GM23338 (cell line): ENCODE measurements at regions not wholly inside any gene's neighbourhood (a gene's known extent, or its start where the extent isn't known, plus 50 kb on each side); places are given as distances from the start of the nearest gene placed in this dataset.

ENCODE experiments used
- ATAC-seq: fragments of 200-7000 bp; cut with Tn5 transposase; 3 replicates; pipeline ENCODE4 v1.9.1; 2020
- DNase-seq: peaks from one replicate; pipeline ENCODE4 v3.0.0-alpha.2; 2015; ENCODE audit warnings: low spot score
- H2AFZ ChIP-seq: fragments of 200-600 bp; sonication (generic); 2 replicates; pipeline ENCODE4 v1.8.0; 2016; ENCODE audit warnings: antibody characterized with exemption, mild to moderate bottlenecking, moderate library complexity
- H3F3A ChIP-seq: fragments of 200-600 bp; sonication (generic); replicated peaks from 2 replicates; pipeline ENCODE4 v1.8.0; 2017; ENCODE audit warnings: antibody characterized with exemption, mixed run types, low read depth
- H3K27ac ChIP-seq: fragments of 200-600 bp; sonication (generic); 2 replicates; pipeline ENCODE4 v1.6.1; 2016; ENCODE audit warnings: low read depth
- H3K27me3 ChIP-seq: fragments of 200-600 bp; sonication (generic); 2 replicates; pipeline ENCODE4 v1.8.0; 2016; ENCODE audit warnings: mild to moderate bottlenecking, mixed run types, moderate library complexity; ENCODE audit not compliant: insufficient read depth
- H3K36me3 ChIP-seq: fragments of 200-600 bp; sonication (generic); 2 replicates; pipeline ENCODE4 v1.8.0; 2016; ENCODE audit warnings: mild to moderate bottlenecking; ENCODE audit not compliant: insufficient read depth
- H3K4me1 ChIP-seq: fragments of 200-600 bp; sonication (generic); 2 replicates; pipeline ENCODE4 v1.8.0; 2016; ENCODE audit warnings: mild to moderate bottlenecking, moderate library complexity; ENCODE audit not compliant: insufficient read depth
- H3K4me2 ChIP-seq: fragments of 200-600 bp; sonication (generic); 2 replicates; pipeline ENCODE4 v1.7.1; 2017; ENCODE audit warnings: mixed run types
- H3K4me3 ChIP-seq: fragments of 200-600 bp; sonication (generic); 2 replicates; pipeline ENCODE4 v1.6.1; 2016; ENCODE audit warnings: mixed run types
- H3K79me2 ChIP-seq: fragments of 200-600 bp; sonication (generic); replicated peaks from 2 replicates; pipeline ENCODE4 v1.8.0; 2017; ENCODE audit warnings: mild to moderate bottlenecking; ENCODE audit not compliant: insufficient read depth
- H3K9me2 ChIP-seq: fragments of 200-600 bp; sonication (generic); 2 replicates; pipeline ENCODE4 v1.8.0; 2017; ENCODE audit not compliant: insufficient read depth
- H4K20me1 ChIP-seq: fragments of 200-600 bp; sonication (generic); replicated peaks from 2 replicates; pipeline ENCODE4 v1.8.0; 2017; ENCODE audit warnings: mild to moderate bottlenecking; ENCODE audit not compliant: insufficient read depth
- H3K27ac Mint-ChIP-seq: 2 replicates; pipeline ENCODE4 v1.8.0; 2020; ENCODE audit warnings: inconsistent platforms, mild to moderate bottlenecking, moderate library complexity, mixed read lengths
- H3K27me3 Mint-ChIP-seq: 3 replicates; pipeline ENCODE4 v1.8.0; 2022; ENCODE audit warnings: low read depth, mild to moderate bottlenecking, moderate library complexity, mixed read lengths, inconsistent platforms; ENCODE audit not compliant: insufficient read depth, poor library complexity
- H3K36me3 Mint-ChIP-seq: 3 replicates; pipeline ENCODE4 v1.8.0; 2021; ENCODE audit warnings: low read depth, mild to moderate bottlenecking, inconsistent platforms, moderate library complexity, mixed read lengths
- H3K4me1 Mint-ChIP-seq: 3 replicates; pipeline ENCODE4 v1.8.0; 2020; ENCODE audit warnings: mild to moderate bottlenecking, inconsistent platforms, mixed read lengths
- H3K4me3 Mint-ChIP-seq: 3 replicates; pipeline ENCODE4 v1.8.0; 2021; ENCODE audit warnings: moderate library complexity, mild to moderate bottlenecking, inconsistent platforms, mixed read lengths
- H3K9me3 Mint-ChIP-seq: 3 replicates; pipeline ENCODE4 v1.8.0; 2020; ENCODE audit warnings: moderate library complexity, mild to moderate bottlenecking, inconsistent platforms, mixed read lengths
- CREB1 ChIP-seq: fragments of 250-450 bp; sonication (Bioruptor Pico); IDR thresholded peaks from 2 replicates; pipeline ENCODE4 v1.5.0; 2020; ENCODE audit warnings: low read depth, mild to moderate bottlenecking, moderate library complexity
- CTCF ChIP-seq, 2 experiments: fragments of 200-600 bp in 1 of 2; sonication (generic) in 1 of 2; conservative IDR thresholded peaks; 2 replicates each; pipeline versions ENCODE4 v1.5.1 to v1.6.1; 2016 to 2017; ENCODE audit warnings: antibody characterized with exemption in 2 of 2, low read depth in 2 of 2, mild to moderate bottlenecking in 2 of 2, moderate library complexity in 1 of 2
- EZH2 ChIP-seq: fragments of 200-600 bp; sonication (generic); IDR thresholded peaks from one replicate; pipeline ENCODE4 v1.8.0; 2017; ENCODE audit warnings: antibody characterized with exemption, mild to moderate bottlenecking, low read depth; ENCODE audit not compliant: unreplicated experiment
- EZH2phosphoT487 ChIP-seq: fragments of 200-600 bp; sonication (generic); IDR thresholded peaks from one replicate; pipeline ENCODE4 v1.8.1; 2018; ENCODE audit warnings: antibody characterized with exemption; ENCODE audit not compliant: unreplicated experiment
- JUNB ChIP-seq: IDR thresholded peaks from one replicate; pipeline ENCODE4 v1.6.1; 2016; ENCODE audit warnings: antibody characterized with exemption; ENCODE audit not compliant: unreplicated experiment
- POLR2AphosphoS5 ChIP-seq: IDR thresholded peaks from 2 replicates; pipeline ENCODE4 v1.6.1; 2016; ENCODE audit warnings: antibody characterized with exemption, low read depth
- REST ChIP-seq: IDR thresholded peaks from one replicate; pipeline ENCODE4 v1.6.1; 2018; ENCODE audit warnings: antibody characterized with exemption; ENCODE audit not compliant: unreplicated experiment
- STAT1 ChIP-seq: IDR thresholded peaks from one replicate; pipeline ENCODE4 v1.6.1; 2016; ENCODE audit warnings: antibody characterized with exemption; ENCODE audit not compliant: unreplicated experiment
- ZNF114 ChIP-seq: fragments of 250-450 bp; sonication (Bioruptor Pico); IDR thresholded peaks from 2 replicates; pipeline ENCODE4 v1.5.0; 2020; ENCODE audit warnings: mild to moderate bottlenecking, moderate library complexity
- ZNF331 ChIP-seq: fragments of 250-450 bp; sonication (Bioruptor Pico); IDR thresholded peaks from 2 replicates; pipeline ENCODE4 v1.5.0; 2020; ENCODE audit warnings: low read depth, mild to moderate bottlenecking, moderate library complexity
- TF ChIP-seq, protein P1 (sequence below): IDR thresholded peaks from 2 replicates; pipeline ENCODE4 v1.6.1; 2016; ENCODE audit warnings: antibody characterized with exemption

DNA sequence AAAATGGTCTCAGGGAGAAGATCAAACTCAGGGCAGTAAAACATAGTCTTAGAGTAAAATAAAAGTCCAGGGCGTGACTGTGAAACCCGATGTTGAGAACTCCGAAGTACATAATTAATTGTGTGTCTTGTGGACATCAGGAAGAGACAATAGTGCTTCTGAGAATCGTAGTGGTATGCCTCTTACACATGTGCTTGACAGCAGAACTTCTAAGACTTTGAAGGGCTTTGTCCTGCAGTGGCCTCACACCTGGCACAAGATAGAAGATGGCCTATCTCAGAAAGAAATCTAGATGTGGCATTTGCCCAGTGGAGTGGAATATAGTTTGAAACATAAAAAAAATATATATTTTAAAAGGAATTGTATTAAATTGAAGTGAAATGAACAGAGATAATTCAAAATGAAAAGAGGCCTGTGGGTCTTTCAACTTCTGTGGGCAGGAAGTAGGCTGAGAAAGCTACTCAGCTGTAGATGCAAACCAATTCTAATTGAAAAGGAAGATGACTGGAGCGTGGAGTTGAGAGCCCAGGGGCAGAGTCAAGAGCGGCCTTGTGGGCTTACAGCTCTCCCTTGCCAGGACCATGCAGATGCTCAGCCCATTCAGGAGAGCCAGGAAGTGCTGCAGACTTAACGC lies 468.4 kb downstream of the KDM4C start:
- TF ChIP-seq EZH2phosphoT487, result no peak
- no peak for TF ChIP-seq POLR2AphosphoS5
- no peak for TF ChIP-seq STAT1
- TF ChIP-seq, protein P1, sequence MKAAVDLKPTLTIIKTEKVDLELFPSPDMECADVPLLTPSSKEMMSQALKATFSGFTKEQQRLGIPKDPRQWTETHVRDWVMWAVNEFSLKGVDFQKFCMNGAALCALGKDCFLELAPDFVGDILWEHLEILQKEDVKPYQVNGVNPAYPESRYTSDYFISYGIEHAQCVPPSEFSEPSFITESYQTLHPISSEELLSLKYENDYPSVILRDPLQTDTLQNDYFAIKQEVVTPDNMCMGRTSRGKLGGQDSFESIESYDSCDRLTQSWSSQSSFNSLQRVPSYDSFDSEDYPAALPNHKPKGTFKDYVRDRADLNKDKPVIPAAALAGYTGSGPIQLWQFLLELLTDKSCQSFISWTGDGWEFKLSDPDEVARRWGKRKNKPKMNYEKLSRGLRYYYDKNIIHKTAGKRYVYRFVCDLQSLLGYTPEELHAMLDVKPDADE, result no peak
- TF ChIP-seq ZNF114, result no peak
- no peak for TF ChIP-seq ZNF331
- TF ChIP-seq EZH2, result no peak
- TF ChIP-seq CREB1 (CRISPR knock-in tag), result no peak
- TF ChIP-seq CTCF (conservative IDR thresholded peaks at IDR 0.05; ENCODE audit: low read depth in 2 of 2), result no peak
- TF ChIP-seq REST, result no peak
- TF ChIP-seq JUNB, result no peak
- Histone ChIP-seq H3K27ac (no peak overlapping the region), H3K4me1 (no peaks in the 10 kb centered on the region), H3K9me2 (peaks cover 10% of the 10 kb centered on the region; the same call in 1 of the 2 replicates), H3F3A (no peaks in the 10 kb centered on the region), H3K79me2 (no peaks in the 10 kb centered on the region), H3K4me2 (no peak overlapping the region), H4K20me1 (no peaks in the 10 kb centered on the region), H3K4me3 (no peak overlapping the region), H3K27me3 (no peaks in the 10 kb centered on the region), H3K36me3 (no peaks in the 10 kb centered on the region), H2AFZ (no peak overlapping the region)
- H3K9me3 Mint-ChIP-seq, result peaks cover 2% of the 10 kb centered on the region; the same call in 2 of the 3 replicates
- DNase-seq (no peak), ATAC-seq (no peak)
- no peak overlapping the region for H3K27ac Mint-ChIP-seq
- no peak overlapping the region for H3K4me3 Mint-ChIP-seq
- peaks cover 2% of the 10 kb centered on the region; the same call in 1 of the 3 replicates for H3K4me1 Mint-ChIP-seq
- peaks cover 3% of the 10 kb centered on the region for H3K27me3 Mint-ChIP-seq
- H3K36me3 Mint-ChIP-seq, result no peaks in the 10 kb centered on the region
